Fibroblast of lung (primary cell): ENCODE measurements at regions not wholly inside any gene's neighbourhood (a gene's known extent, or its start where the extent isn't known, plus 50 kb on each side); places are given as distances from the start of the nearest gene placed in this dataset.

ENCODE experiments used
- DNase-seq, 2 donors: peaks; one replicate each; pipeline versions ENCODE4 v3.0.0 to v3.0.0-alpha.2; 2010; ENCODE audit warnings: low read depth in 2 of 2
- H2AFZ ChIP-seq: 2 replicates; pipeline ENCODE4 v1.5.1; 2012; ENCODE audit warnings: low read length, control low read depth, inconsistent platforms
- H3K27ac ChIP-seq: 2 replicates; pipeline ENCODE4 v1.5.1; 2011; ENCODE audit warnings: low read length, control low read depth; ENCODE audit not compliant: insufficient read depth
- H3K27me3 ChIP-seq: 2 replicates; pipeline ENCODE4 v1.5.1; 2011; ENCODE audit warnings: mild to moderate bottlenecking, low read length; ENCODE audit not compliant: control insufficient read depth, insufficient read depth
- H3K36me3 ChIP-seq: 2 replicates; pipeline ENCODE4 v1.5.1; 2011; ENCODE audit warnings: low read length; ENCODE audit not compliant: control insufficient read depth, insufficient read depth
- H3K4me1 ChIP-seq: 2 replicates; pipeline ENCODE4 v1.5.1; 2011; ENCODE audit warnings: low read length; ENCODE audit not compliant: control insufficient read depth, insufficient read depth; ENCODE audit errors: extremely low read depth
- H3K4me2 ChIP-seq: 2 replicates; pipeline ENCODE4 v1.5.1; 2011; ENCODE audit warnings: low read length, control low read depth; ENCODE audit not compliant: insufficient read depth; ENCODE audit errors: extremely low read depth
- H3K4me3 ChIP-seq, 4 experiments: fragments of 200-600 bp in 1 of 4; sonication (generic) in 1 of 4; replicated peaks in 1 of 4; 2 replicates each; pipeline ENCODE4 v1.5.1; 2011 to 2016; ENCODE audit warnings: low read length in 4 of 4, low read depth in 3 of 4, mild to moderate bottlenecking in 3 of 4, control low read depth in 2 of 4, inconsistent platforms in 1 of 4, mixed read lengths in 1 of 4; ENCODE audit not compliant: insufficient read depth in 1 of 4; ENCODE audit errors: control extremely low read depth in 1 of 4
- H3K79me2 ChIP-seq: 2 replicates; pipeline ENCODE4 v1.5.1; 2012; ENCODE audit warnings: mild to moderate bottlenecking, low read length, inconsistent platforms; ENCODE audit not compliant: control insufficient read depth, insufficient read depth
- H3K9ac ChIP-seq: 2 replicates; pipeline ENCODE4 v1.5.1; 2011; ENCODE audit warnings: mild to moderate bottlenecking, low read length, control low read depth; ENCODE audit not compliant: insufficient read depth
- H3K9me3 ChIP-seq: 2 replicates; pipeline ENCODE4 v1.5.1; 2012; ENCODE audit warnings: low read depth, low read length; ENCODE audit not compliant: control insufficient read depth, insufficient read depth
- H4K20me1 ChIP-seq: 2 replicates; pipeline ENCODE4 v1.5.1; 2011; ENCODE audit warnings: low read length; ENCODE audit not compliant: control insufficient read depth, insufficient read depth; ENCODE audit errors: extremely low read depth
- EZH2 ChIP-seq: IDR thresholded peaks from 2 replicates; pipeline ENCODE4 v1.5.1; 2012; ENCODE audit warnings: low read length, control low read depth, mild to moderate bottlenecking; ENCODE audit errors: missing control alignments
- TF ChIP-seq, protein P1 (sequence below), 2 donors: IDR thresholded peaks in 1 of 2; conservative IDR thresholded peaks in 1 of 2; 1 replicate in 1 of 2; 2 replicates in 1 of 2; pipeline ENCODE4 v1.5.1; 2011 to 2012; ENCODE audit warnings: low read length in 2 of 2, control low read depth in 1 of 2, inconsistent platforms in 1 of 2, low read depth in 1 of 2, mild to moderate bottlenecking in 1 of 2

DNA sequence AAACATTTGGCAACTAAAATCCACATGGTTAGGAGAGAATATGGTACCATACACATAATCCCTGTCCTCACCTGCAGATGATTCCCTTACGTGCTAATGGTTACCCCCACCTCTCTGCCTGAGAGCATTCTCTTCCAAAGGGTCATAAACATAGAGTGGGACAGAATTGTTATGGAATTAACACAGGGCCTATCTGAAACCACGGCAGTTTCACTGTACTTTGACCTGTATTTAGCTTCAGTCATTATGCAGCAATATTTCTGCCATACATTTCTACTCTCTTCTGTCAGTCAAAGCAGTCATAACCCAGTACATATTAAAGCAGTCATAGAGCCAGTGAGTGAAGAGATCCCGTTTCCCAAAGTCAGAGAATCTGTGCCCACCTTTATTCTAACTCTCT lies 1128.9 kb upstream of the NXPH2 start:
- Histone ChIP-seq H3K27ac (no peak overlapping the region), H3K36me3 (no peaks in the 10 kb centered on the region), H4K20me1 (no peaks in the 10 kb centered on the region), H3K4me3 (no peak overlapping the region), H3K9me3 (no peaks in the 10 kb centered on the region), H3K79me2 (no peaks in the 10 kb centered on the region), H3K4me1 (no peaks in the 10 kb centered on the region), H3K4me2 (no peak overlapping the region), H3K9ac (no peak overlapping the region), H3K27me3 (no peaks in the 10 kb centered on the region), H2AFZ (no peak overlapping the region)
- TF ChIP-seq, protein P1, sequence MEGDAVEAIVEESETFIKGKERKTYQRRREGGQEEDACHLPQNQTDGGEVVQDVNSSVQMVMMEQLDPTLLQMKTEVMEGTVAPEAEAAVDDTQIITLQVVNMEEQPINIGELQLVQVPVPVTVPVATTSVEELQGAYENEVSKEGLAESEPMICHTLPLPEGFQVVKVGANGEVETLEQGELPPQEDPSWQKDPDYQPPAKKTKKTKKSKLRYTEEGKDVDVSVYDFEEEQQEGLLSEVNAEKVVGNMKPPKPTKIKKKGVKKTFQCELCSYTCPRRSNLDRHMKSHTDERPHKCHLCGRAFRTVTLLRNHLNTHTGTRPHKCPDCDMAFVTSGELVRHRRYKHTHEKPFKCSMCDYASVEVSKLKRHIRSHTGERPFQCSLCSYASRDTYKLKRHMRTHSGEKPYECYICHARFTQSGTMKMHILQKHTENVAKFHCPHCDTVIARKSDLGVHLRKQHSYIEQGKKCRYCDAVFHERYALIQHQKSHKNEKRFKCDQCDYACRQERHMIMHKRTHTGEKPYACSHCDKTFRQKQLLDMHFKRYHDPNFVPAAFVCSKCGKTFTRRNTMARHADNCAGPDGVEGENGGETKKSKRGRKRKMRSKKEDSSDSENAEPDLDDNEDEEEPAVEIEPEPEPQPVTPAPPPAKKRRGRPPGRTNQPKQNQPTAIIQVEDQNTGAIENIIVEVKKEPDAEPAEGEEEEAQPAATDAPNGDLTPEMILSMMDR (conservative IDR thresholded peaks at IDR 0.05 in 1 of 2, IDR thresholded peaks at IDR 0.05 in 1 of 2; ENCODE audit: low read depth in 1 of 2, low read length in 2 of 2): no peak
- TF ChIP-seq EZH2: no peak
- DNase-seq: no peak

GRCh38 chr2:139905624-139906023 lies 1125.4 kb upstream of the NXPH2 start:
- H3K27me3 ChIP-seq: no peaks in the 10 kb centered on the region
- no peak overlapping the region for H3K27ac ChIP-seq
- H3K9me3 ChIP-seq: no peaks in the 10 kb centered on the region

GRCh38 chr2:139891636-139892035 lies 1111.4 kb upstream of the NXPH2 start:
- no peaks in the 10 kb centered on the region for H4K20me1 ChIP-seq
- no peak for DNase-seq
- H3K79me2 ChIP-seq: no peaks in the 10 kb centered on the region
- TF ChIP-seq EZH2: no peak
- TF ChIP-seq, protein P1 (conservative IDR thresholded peaks at IDR 0.05 in 1 of 2, IDR thresholded peaks at IDR 0.05 in 1 of 2; ENCODE audit: low read depth in 1 of 2, low read length in 2 of 2): no peak
- no peaks in the 10 kb centered on the region for H3K27me3 ChIP-seq
- H2AFZ ChIP-seq: no peak overlapping the region
- H3K36me3 ChIP-seq: no peaks in the 10 kb centered on the region
- H3K9me3 ChIP-seq: no peaks in the 10 kb centered on the region
- H3K4me1 ChIP-seq: no peaks in the 10 kb centered on the region
- H3K4me3 ChIP-seq: no peak overlapping the region
- no peak overlapping the region for H3K27ac ChIP-seq
- H3K4me2 ChIP-seq: no peak overlapping the region
- H3K9ac ChIP-seq: no peak overlapping the region

More at GRCh38 chr2:139905624-139906023, 1125.4 kb upstream of the NXPH2 start:
- H3K4me3 ChIP-seq: no peak overlapping the region
- H4K20me1 ChIP-seq: no peaks in the 10 kb centered on the region
- DNase-seq: no peak
- no peak overlapping the region for H3K4me2 ChIP-seq
- H3K9ac ChIP-seq: no peak overlapping the region
- no peak overlapping the region for H2AFZ ChIP-seq
- TF ChIP-seq, protein P1 (conservative IDR thresholded peaks at IDR 0.05 in 1 of 2, IDR thresholded peaks at IDR 0.05 in 1 of 2; ENCODE audit: low read depth in 1 of 2, low read length in 2 of 2): no peak
- no peak for TF ChIP-seq EZH2
- no peaks in the 10 kb centered on the region for H3K4me1 ChIP-seq
- no peaks in the 10 kb centered on the region for H3K36me3 ChIP-seq
- H3K79me2 ChIP-seq: no peaks in the 10 kb centered on the region
